Upper lobe of left lung (tissue), 4 donors: ENCODE measurements at regions not wholly inside any gene's neighbourhood (a gene's known extent, or its start where the extent isn't known, plus 50 kb on each side); places are given as distances from the start of the nearest gene placed in this dataset.

Source experiments
- EP300 ChIP-seq, 4 donors: sonication (generic); formaldehyde crosslinking; IDR thresholded peaks; one replicate each; pipeline ENCODE4 v1.5.1; 2017; ENCODE audit warnings: antibody characterized with exemption in 4 of 4, control low read depth in 2 of 4
- POLR2A ChIP-seq, 4 donors: fragments of 450-650 bp; IDR thresholded peaks; one replicate each; pipeline ENCODE4 v1.5.1; 2016 to 2017; ENCODE audit warnings: antibody characterized with exemption in 4 of 4, mild to moderate bottlenecking in 2 of 4
- POLR2AphosphoS5 ChIP-seq, 2 donors: sonication (generic); formaldehyde crosslinking; IDR thresholded peaks; one replicate each; pipeline ENCODE4 v1.5.1; 2017; ENCODE audit warnings: antibody characterized with exemption in 2 of 2
- TF ChIP-seq, protein P1 (sequence below), 6 experiments: fragments of 450-650 bp in 4 of 6; fragments of 200-600 bp in 2 of 6; sonication (generic) in 2 of 6; IDR thresholded peaks; one replicate each; pipeline ENCODE4 v1.5.1; 2016 to 2019; ENCODE audit warnings: antibody characterized with exemption in 6 of 6

DNA sequence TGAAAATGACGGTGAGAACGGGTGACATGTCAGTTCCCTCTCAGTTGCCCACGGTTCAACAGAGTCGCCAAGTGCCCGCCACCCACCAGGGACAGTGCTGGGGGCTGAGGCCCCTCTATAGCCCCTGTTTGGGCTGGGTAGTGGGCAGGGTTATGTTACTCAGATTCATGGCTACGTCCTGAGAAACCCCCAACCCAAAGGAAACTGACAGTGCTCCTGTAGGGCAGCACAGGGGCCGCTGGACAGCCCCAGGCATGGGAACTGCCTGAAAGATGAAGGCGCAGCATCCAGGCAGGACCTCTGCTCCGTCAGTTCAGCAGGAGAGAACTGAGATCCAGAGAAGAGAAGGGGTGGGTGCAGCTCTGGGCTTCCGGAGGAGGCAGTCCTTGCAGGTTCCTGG, 118.9 kb upstream of the PMEPA1 start:
- TF ChIP-seq, protein P1, sequence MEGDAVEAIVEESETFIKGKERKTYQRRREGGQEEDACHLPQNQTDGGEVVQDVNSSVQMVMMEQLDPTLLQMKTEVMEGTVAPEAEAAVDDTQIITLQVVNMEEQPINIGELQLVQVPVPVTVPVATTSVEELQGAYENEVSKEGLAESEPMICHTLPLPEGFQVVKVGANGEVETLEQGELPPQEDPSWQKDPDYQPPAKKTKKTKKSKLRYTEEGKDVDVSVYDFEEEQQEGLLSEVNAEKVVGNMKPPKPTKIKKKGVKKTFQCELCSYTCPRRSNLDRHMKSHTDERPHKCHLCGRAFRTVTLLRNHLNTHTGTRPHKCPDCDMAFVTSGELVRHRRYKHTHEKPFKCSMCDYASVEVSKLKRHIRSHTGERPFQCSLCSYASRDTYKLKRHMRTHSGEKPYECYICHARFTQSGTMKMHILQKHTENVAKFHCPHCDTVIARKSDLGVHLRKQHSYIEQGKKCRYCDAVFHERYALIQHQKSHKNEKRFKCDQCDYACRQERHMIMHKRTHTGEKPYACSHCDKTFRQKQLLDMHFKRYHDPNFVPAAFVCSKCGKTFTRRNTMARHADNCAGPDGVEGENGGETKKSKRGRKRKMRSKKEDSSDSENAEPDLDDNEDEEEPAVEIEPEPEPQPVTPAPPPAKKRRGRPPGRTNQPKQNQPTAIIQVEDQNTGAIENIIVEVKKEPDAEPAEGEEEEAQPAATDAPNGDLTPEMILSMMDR (IDR thresholded peaks at IDR 0.05): no peak
- TF ChIP-seq POLR2A (IDR thresholded peaks at IDR 0.05) (no peak), EP300 (IDR thresholded peaks at IDR 0.05) (no peak), POLR2AphosphoS5 (IDR thresholded peaks at IDR 0.05) (no peak)
